ENCODE measurements at regions not wholly inside any gene's neighbourhood (a gene's known extent, or its start where the extent isn't known, plus 50 kb on each side); places are given as distances from the start of the nearest gene placed in this dataset.

DNA sequence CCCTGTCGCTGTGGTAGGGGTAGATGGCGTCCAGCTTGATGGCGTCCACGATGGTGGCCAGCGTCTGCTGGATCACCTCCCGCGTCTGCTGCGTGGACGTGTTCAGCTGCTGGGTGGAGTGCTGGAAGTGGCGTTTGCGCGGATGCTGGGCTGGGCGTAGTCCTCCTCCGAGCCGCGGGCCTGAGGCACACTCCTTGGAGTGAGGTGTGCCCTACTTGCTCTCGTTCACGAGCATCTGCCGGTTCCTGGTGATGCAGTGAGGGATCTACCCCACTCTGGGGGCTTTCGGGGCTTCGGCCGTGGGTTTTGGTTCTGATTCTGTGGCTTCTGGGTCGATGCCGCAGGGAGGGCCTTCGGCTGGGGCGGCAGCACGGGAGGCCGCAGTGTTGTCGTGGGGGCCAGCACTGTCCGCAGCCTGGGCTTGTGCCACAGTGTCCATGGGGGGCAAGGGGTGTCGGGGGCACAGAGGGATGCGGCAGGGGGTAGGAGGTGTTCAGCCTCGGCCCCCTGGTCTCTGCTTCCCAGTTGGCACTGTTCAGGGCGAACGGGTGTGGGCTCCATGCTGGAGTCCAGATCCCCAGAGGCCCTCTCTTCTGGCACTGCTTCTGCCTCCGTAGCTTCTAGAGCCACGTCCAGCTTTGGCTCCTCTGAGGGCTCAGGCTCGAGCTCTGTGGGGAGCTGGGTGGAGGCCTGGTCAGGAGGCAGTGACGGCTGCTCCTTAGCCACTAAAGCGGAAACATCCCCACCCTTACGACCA, 890.6 kb upstream of the LRRTM1 start:
- TF ChIP-seq, protein P1, sequence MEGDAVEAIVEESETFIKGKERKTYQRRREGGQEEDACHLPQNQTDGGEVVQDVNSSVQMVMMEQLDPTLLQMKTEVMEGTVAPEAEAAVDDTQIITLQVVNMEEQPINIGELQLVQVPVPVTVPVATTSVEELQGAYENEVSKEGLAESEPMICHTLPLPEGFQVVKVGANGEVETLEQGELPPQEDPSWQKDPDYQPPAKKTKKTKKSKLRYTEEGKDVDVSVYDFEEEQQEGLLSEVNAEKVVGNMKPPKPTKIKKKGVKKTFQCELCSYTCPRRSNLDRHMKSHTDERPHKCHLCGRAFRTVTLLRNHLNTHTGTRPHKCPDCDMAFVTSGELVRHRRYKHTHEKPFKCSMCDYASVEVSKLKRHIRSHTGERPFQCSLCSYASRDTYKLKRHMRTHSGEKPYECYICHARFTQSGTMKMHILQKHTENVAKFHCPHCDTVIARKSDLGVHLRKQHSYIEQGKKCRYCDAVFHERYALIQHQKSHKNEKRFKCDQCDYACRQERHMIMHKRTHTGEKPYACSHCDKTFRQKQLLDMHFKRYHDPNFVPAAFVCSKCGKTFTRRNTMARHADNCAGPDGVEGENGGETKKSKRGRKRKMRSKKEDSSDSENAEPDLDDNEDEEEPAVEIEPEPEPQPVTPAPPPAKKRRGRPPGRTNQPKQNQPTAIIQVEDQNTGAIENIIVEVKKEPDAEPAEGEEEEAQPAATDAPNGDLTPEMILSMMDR (IDR thresholded peaks at IDR 0.05; ENCODE audit: low read length): no peak
- TF ChIP-seq EZH2 (optimal IDR thresholded peaks at IDR 0.05; ENCODE audit: low read depth, low read length) (no peak), EZH2phosphoT487 (IDR thresholded peaks at IDR 0.05; ENCODE audit: low read length) (no peak)

DNA sequence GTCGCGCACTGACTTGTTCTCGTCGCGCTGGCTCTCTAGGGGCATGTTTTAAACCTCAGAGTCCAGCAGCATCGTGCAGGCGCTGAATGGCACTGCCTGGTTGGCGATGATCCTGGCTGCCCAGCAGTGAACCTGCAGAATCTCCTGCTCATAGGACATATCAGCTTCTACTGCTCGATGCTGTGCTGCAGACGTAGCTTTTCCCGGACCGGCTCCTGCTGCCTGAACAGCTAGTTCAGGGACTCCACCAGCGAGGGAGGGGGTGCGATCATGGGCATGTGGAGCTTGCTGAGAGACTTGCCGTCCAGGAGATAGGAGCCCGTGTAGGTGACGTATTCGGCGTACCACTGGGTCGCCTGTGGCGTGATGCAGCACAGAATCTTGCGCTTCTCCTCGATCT, 890.0 kb upstream of the LRRTM1 start:
- H3K4me3 ChIP-seq (ENCODE audit: low read length): no peak overlapping the region
- no peaks in the 10 kb centered on the region for H3K9me2 ChIP-seq (replicated peaks; ENCODE audit: insufficient read depth, low read length)

More for the DNA sequence above, 890.6 kb upstream of the LRRTM1 start:
- no peak overlapping the region for H3K4me3 ChIP-seq (ENCODE audit: low read length)
- H3K9me3 ChIP-seq (replicated peaks; ENCODE audit: insufficient read depth, low read length): no peaks in the 10 kb centered on the region
- H3K9ac ChIP-seq (ENCODE audit: low read length): no peak overlapping the region
- H2AFZ ChIP-seq (ENCODE audit: low read length): no peak overlapping the region
- H3K27me3 ChIP-seq (replicated peaks; ENCODE audit: insufficient read depth, low read length): no peaks in the 10 kb centered on the region
- no peaks in the 10 kb centered on the region for H3K79me2 ChIP-seq (ENCODE audit: low read length)
- DNase-seq: no peak
- no peaks in the 10 kb centered on the region for H3K36me3 ChIP-seq (replicated peaks; ENCODE audit: insufficient read depth, low read length)
- H3K4me2 ChIP-seq (ENCODE audit: low read depth, low read length): no peak overlapping the region
- H3K9me2 ChIP-seq (replicated peaks; ENCODE audit: insufficient read depth, low read length): no peaks in the 10 kb centered on the region
- no peak overlapping the region for H3K27ac ChIP-seq (ENCODE audit: low read length)
- H3F3A ChIP-seq (ENCODE audit: insufficient read depth, low read length): no peaks in the 10 kb centered on the region
- H3K4me1 ChIP-seq (ENCODE audit: low read length): no peaks in the 10 kb centered on the region
- no peaks in the 10 kb centered on the region for H4K20me1 ChIP-seq (ENCODE audit: insufficient read depth, low read length)

DNA sequence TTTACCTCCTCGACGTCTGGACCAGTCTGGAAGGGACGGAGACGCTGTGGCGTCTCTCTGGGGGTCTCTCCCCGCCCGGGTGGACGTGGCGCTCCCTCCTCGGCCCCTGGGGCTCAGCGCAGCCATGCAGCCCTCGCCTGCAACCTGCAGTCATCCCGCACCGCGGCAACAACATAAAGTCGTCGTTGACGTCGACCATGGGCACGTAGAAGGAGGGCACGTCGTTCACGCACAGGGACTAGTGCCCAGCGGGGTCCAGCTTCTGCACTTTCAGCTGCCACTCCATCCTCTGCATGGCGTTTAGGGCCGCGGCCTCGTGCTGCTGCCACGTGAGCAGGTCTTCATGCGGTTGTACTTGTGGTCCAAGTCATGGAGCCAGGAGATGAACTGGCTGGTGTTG, 889.6 kb upstream of the LRRTM1 start:
- TF ChIP-seq, protein P1 (IDR thresholded peaks at IDR 0.05; ENCODE audit: low read length): no peak
- TF ChIP-seq EZH2 (optimal IDR thresholded peaks at IDR 0.05; ENCODE audit: low read depth, low read length) (no peak), EZH2phosphoT487 (IDR thresholded peaks at IDR 0.05; ENCODE audit: low read length) (no peak)
- no peaks in the 10 kb centered on the region for H3K79me2 ChIP-seq (ENCODE audit: low read length)
- H3K27me3 ChIP-seq (replicated peaks; ENCODE audit: insufficient read depth, low read length): no peaks in the 10 kb centered on the region
- no peaks in the 10 kb centered on the region for H4K20me1 ChIP-seq (ENCODE audit: insufficient read depth, low read length)
- no peak overlapping the region for H3K9ac ChIP-seq (ENCODE audit: low read length)
- no peak overlapping the region for H3K4me3 ChIP-seq (ENCODE audit: low read length)
- H3K9me2 ChIP-seq (replicated peaks; ENCODE audit: insufficient read depth, low read length): no peaks in the 10 kb centered on the region
- no peaks in the 10 kb centered on the region for H3K4me1 ChIP-seq (ENCODE audit: low read length)
- H3K4me2 ChIP-seq (ENCODE audit: low read depth, low read length): no peak overlapping the region
- no peaks in the 10 kb centered on the region for H3F3A ChIP-seq (ENCODE audit: insufficient read depth, low read length)
- H2AFZ ChIP-seq (ENCODE audit: low read length): no peak overlapping the region
- H3K36me3 ChIP-seq (replicated peaks; ENCODE audit: insufficient read depth, low read length): no peaks in the 10 kb centered on the region
- no peaks in the 10 kb centered on the region for H3K9me3 ChIP-seq (replicated peaks; ENCODE audit: insufficient read depth, low read length)
- H3K27ac ChIP-seq (ENCODE audit: low read length): no peak overlapping the region
- no peak for DNase-seq

More for the DNA sequence above, 890.0 kb upstream of the LRRTM1 start:
- H2AFZ ChIP-seq (ENCODE audit: low read length): no peak overlapping the region
- no peak overlapping the region for H3K27ac ChIP-seq (ENCODE audit: low read length)
- DNase-seq: no peak
- no peaks in the 10 kb centered on the region for H3K4me1 ChIP-seq (ENCODE audit: low read length)
- no peaks in the 10 kb centered on the region for H3K9me3 ChIP-seq (replicated peaks; ENCODE audit: insufficient read depth, low read length)
- H3F3A ChIP-seq (ENCODE audit: insufficient read depth, low read length): no peaks in the 10 kb centered on the region
- H3K79me2 ChIP-seq (ENCODE audit: low read length): no peaks in the 10 kb centered on the region
- TF ChIP-seq EZH2 (optimal IDR thresholded peaks at IDR 0.05; ENCODE audit: low read depth, low read length): no peak
- TF ChIP-seq, protein P1 (IDR thresholded peaks at IDR 0.05; ENCODE audit: low read length): no peak
- no peak for TF ChIP-seq EZH2phosphoT487 (IDR thresholded peaks at IDR 0.05; ENCODE audit: low read length)
- H3K27me3 ChIP-seq (replicated peaks; ENCODE audit: insufficient read depth, low read length): no peaks in the 10 kb centered on the region
- H3K36me3 ChIP-seq (replicated peaks; ENCODE audit: insufficient read depth, low read length): no peaks in the 10 kb centered on the region
- no peaks in the 10 kb centered on the region for H4K20me1 ChIP-seq (ENCODE audit: insufficient read depth, low read length)
- no peak overlapping the region for H3K4me2 ChIP-seq (ENCODE audit: low read depth, low read length)
- H3K9ac ChIP-seq (ENCODE audit: low read length): no peak overlapping the region
